SU-DHL-6 (cell line): ENCODE measurements at regions not wholly inside any gene's neighbourhood (a gene's known extent, or its start where the extent isn't known, plus 50 kb on each side); places are given as distances from the start of the nearest gene placed in this dataset.

Source experiments
- H2AFZ ChIP-seq: fragments of 200-600 bp; sonication (generic); 2 replicates; pipeline ENCODE4 v1.6.1; 2014; ENCODE audit warnings: low read depth, mild to moderate bottlenecking, moderate library complexity, mixed read lengths, antibody characterized with exemption, low read length; ENCODE audit not compliant: severe bottlenecking
- H3F3A ChIP-seq: fragments of 200-600 bp; shearing (Covaris generic); 2 replicates; pipeline ENCODE4 v1.6.0; 2016; ENCODE audit warnings: antibody characterized with exemption, mild to moderate bottlenecking; ENCODE audit not compliant: insufficient read depth
- H3K27ac ChIP-seq: fragments of 200-600 bp; sonication (generic); 2 replicates; pipeline ENCODE4 v1.5.1; 2016; ENCODE audit warnings: low read depth, mild to moderate bottlenecking, low read length, moderate library complexity, mixed read lengths
- H3K27me3 ChIP-seq: fragments of 200-600 bp; sonication (generic), shearing (Covaris generic); 2 replicates; pipeline ENCODE4 v1.6.0; 2014; ENCODE audit warnings: mild to moderate bottlenecking, low read length
- H3K36me3 ChIP-seq: fragments of 200-600 bp; sonication (generic); 2 replicates; pipeline ENCODE4 v1.6.1; 2014; ENCODE audit warnings: mild to moderate bottlenecking, low read length, mixed read lengths
- H3K4me2 ChIP-seq: fragments of 300-600, 200-600 bp; shearing (Covaris generic), sonication (generic); 2 replicates; pipeline ENCODE4 v1.6.0; 2014; ENCODE audit warnings: low read length, low read depth, mild to moderate bottlenecking; ENCODE audit not compliant: poor library complexity, severe bottlenecking
- H3K4me3 ChIP-seq: fragments of 200-600 bp; sonication (generic); 2 replicates; pipeline ENCODE4 v1.5.1; 2014; ENCODE audit warnings: antibody characterized with exemption, low read length, mild to moderate bottlenecking, mixed read lengths; ENCODE audit not compliant: insufficient read depth, poor library complexity, severe bottlenecking
- H3K79me2 ChIP-seq: fragments of 200-600 bp; sonication (generic); 2 replicates; pipeline ENCODE4 v1.6.1; 2014; ENCODE audit warnings: mild to moderate bottlenecking, low read length, moderate library complexity; ENCODE audit not compliant: insufficient read depth
- H3K9ac ChIP-seq: fragments of 200-600 bp; sonication (generic); 2 replicates; pipeline ENCODE4 v1.7.0; 2014; ENCODE audit warnings: mild to moderate bottlenecking, low read length
- H3K9me2 ChIP-seq: fragments of 200-600 bp; sonication (generic); replicated peaks from 2 replicates; pipeline ENCODE4 v1.6.1; 2014; ENCODE audit warnings: low read length; ENCODE audit not compliant: insufficient read depth
- H3K9me3 ChIP-seq: fragments of 200-600 bp; sonication (generic); 2 replicates; pipeline ENCODE4 v1.6.1; 2014; ENCODE audit warnings: low read length, mixed read lengths; ENCODE audit not compliant: insufficient read depth
- H4K20me1 ChIP-seq: fragments of 200-600 bp; sonication (generic); 2 replicates; pipeline ENCODE4 v1.6.1; 2014; ENCODE audit warnings: low read depth, mild to moderate bottlenecking, antibody characterized with exemption, low read length, moderate library complexity, mixed read lengths
- CTCF ChIP-seq: fragments of 200-600 bp; sonication (generic); IDR thresholded peaks from one replicate; pipeline ENCODE4 v1.5.1; 2017; ENCODE audit warnings: antibody characterized with exemption, mild to moderate bottlenecking, low read length, moderate library complexity; ENCODE audit not compliant: insufficient read depth, poor library complexity, severe bottlenecking
- EZH2phosphoT487 ChIP-seq: fragments of 200-600 bp; sonication (generic), shearing (Covaris generic); conservative IDR thresholded peaks from 2 replicates; pipeline ENCODE4 v1.6.1; 2018; ENCODE audit warnings: mild to moderate bottlenecking, antibody characterized with exemption, low read length, moderate library complexity, mixed read lengths

GRCh38 chr16:65283181-65283651, 161.4 kb upstream of the CDH11 start:
- H3K36me3 ChIP-seq, result no peaks in the 10 kb centered on the region
- no peaks in the 10 kb centered on the region for H3K27me3 ChIP-seq
- no peaks in the 10 kb centered on the region for H3K9me3 ChIP-seq
- H2AFZ ChIP-seq, result no peak overlapping the region
- no peaks in the 10 kb centered on the region for H4K20me1 ChIP-seq
- H3K4me3 ChIP-seq, result no peak overlapping the region
- H3F3A ChIP-seq, result no peaks in the 10 kb centered on the region
- H3K79me2 ChIP-seq, result no peaks in the 10 kb centered on the region
- no peak overlapping the region for H3K27ac ChIP-seq
- H3K4me2 ChIP-seq, result no peak overlapping the region
- no peaks in the 10 kb centered on the region for H3K9me2 ChIP-seq
- no peak for TF ChIP-seq CTCF
- TF ChIP-seq EZH2phosphoT487, result no peak
- no peak overlapping the region for H3K9ac ChIP-seq

- H3K4me2 ChIP-seq, result no peak overlapping the region
- H4K20me1 ChIP-seq, result no peaks in the 10 kb centered on the region
- no peaks in the 10 kb centered on the region for H3K79me2 ChIP-seq
- TF ChIP-seq EZH2phosphoT487 (no peak), CTCF (no peak)
- no peak overlapping the region for H3K27ac ChIP-seq
- H3K9ac ChIP-seq, result no peak overlapping the region
- no peaks in the 10 kb centered on the region for H3K9me2 ChIP-seq
- no peaks in the 10 kb centered on the region for H3K36me3 ChIP-seq
- no peak overlapping the region for H3K4me3 ChIP-seq
- H3K27me3 ChIP-seq, result no peaks in the 10 kb centered on the region
- no peak overlapping the region for H2AFZ ChIP-seq
- no peaks in the 10 kb centered on the region for H3K9me3 ChIP-seq
- no peaks in the 10 kb centered on the region for H3F3A ChIP-seq
Measured at GRCh38 chr16:65281586-65281985, 159.7 kb upstream of the CDH11 start.

GRCh38 chr16:65280845-65281512, 159.1 kb upstream of the CDH11 start:
- Histone ChIP-seq H3F3A (no peaks in the 10 kb centered on the region), H3K27ac (no peak overlapping the region), H3K9me3 (no peaks in the 10 kb centered on the region), H3K36me3 (no peaks in the 10 kb centered on the region), H3K4me2 (no peak overlapping the region), H4K20me1 (no peaks in the 10 kb centered on the region), H3K79me2 (no peaks in the 10 kb centered on the region), H3K4me3 (no peak overlapping the region), H3K9ac (no peak overlapping the region), H3K9me2 (no peaks in the 10 kb centered on the region), H3K27me3 (no peaks in the 10 kb centered on the region), H2AFZ (no peak overlapping the region)
- no peak for TF ChIP-seq EZH2phosphoT487
- no peak for TF ChIP-seq CTCF
